Calu3 (cell line): ENCODE measurements at regions not wholly inside any gene's neighbourhood (a gene's known extent, or its start where the extent isn't known, plus 50 kb on each side); places are given as distances from the start of the nearest gene placed in this dataset.

Experiments used
- BruUV-seq: library from RNA; stranded (reverse); fragments of 400-500 nt; replicated peaks from 2 replicates; lab custom pipeline; 2021; lab: Mats Ljungman, UMichigan
- CTCF ChIA-PET: fragments of 300-600 bp; sonication (Branson Sonifier 250); formaldehyde crosslinking; loops from one replicate; lab custom pipeline; 2022; ENCODE audit warnings: antibody characterized with exemption; lab: Charles Lee
- DNase-seq: peaks from one replicate; pipeline ENCODE4 v3.0.0; 2022
- H3K27ac Mint-ChIP-seq: one replicate; pipeline ENCODE4 v1.8.0; 2022; ENCODE audit warnings: mixed read lengths; ENCODE audit not compliant: unreplicated experiment
- H3K27me3 Mint-ChIP-seq: one replicate; pipeline ENCODE4 v1.8.0; 2022; ENCODE audit warnings: mixed read lengths; ENCODE audit not compliant: unreplicated experiment
- H3K36me3 Mint-ChIP-seq: one replicate; pipeline ENCODE4 v1.8.0; 2022; ENCODE audit warnings: mild to moderate bottlenecking, moderate library complexity, mixed read lengths; ENCODE audit not compliant: insufficient read depth, unreplicated experiment
- H3K4me1 Mint-ChIP-seq: one replicate; pipeline ENCODE4 v1.8.0; 2022; ENCODE audit warnings: mild to moderate bottlenecking, low read depth, mixed read lengths; ENCODE audit not compliant: unreplicated experiment
- H3K4me3 Mint-ChIP-seq: one replicate; pipeline ENCODE4 v1.8.0; 2022; ENCODE audit warnings: mild to moderate bottlenecking, low read depth, moderate library complexity, mixed read lengths; ENCODE audit not compliant: unreplicated experiment
- H3K9me3 Mint-ChIP-seq: one replicate; pipeline ENCODE4 v1.8.0; 2022; ENCODE audit warnings: low read depth, mixed read lengths; ENCODE audit not compliant: unreplicated experiment
- intact Hi-C: fragments of 100-400 bp; cut with micrococcal nuclease; formaldehyde crosslinking; loops from one replicate; pipeline ENCODE4 v1.10.0; 2022; ENCODE audit not compliant: unreplicated experiment
- TF ChIP-seq, protein P1 (sequence below): fragments of 200-600 bp; IDR thresholded peaks from one replicate; pipeline ENCODE4 v1.8.0; 2022; ENCODE audit warnings: antibody characterized with exemption; ENCODE audit not compliant: unreplicated experiment

DNA sequence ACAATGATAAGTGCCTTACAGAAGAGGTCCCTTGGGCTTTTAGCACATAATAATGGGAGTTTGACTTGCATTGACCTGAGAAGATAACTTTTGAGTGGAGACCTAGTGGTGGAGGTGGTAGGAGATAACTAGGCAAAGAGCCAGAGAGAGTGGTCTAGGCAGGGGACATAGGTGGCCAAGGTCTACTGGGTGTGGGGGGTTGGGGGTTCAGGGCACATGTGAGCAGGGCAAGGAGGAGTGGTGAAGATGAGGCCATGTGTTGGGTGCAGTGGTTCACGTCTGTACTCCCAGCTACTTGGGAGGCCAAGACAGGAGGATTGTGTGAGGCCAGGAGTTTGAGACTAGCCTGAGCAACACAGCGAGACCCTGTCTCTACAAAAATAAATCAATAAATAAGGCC, 74.3 kb upstream of the CTNNBL1 start:
- no peaks in the 10 kb centered on the region for H3K36me3 Mint-ChIP-seq

DNA sequence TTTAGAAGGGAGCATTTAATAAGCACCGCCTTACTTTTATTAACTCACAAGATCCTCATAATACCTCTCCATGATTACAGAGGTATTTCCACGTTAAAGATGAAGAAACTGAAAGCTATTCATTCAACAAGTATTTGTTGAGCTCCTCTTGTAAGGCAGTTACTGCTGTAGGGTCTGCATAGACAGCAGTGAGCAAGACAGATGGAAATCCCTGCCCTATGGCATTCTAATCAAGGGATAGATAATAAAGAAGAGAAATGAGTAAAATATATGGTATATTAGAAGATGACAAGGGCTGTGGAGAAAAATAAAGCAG, 77.8 kb upstream of the CTNNBL1 start:
- CTCF ChIA-PET: interaction anchor here (0.6 kb wide), 1 partner anchor 469 kb away, joined by 4 read pairs; no protein-coding TSS in a partner anchor
- no peak for DNase-seq
- H3K9me3 Mint-ChIP-seq: no peaks in the 10 kb centered on the region
- no TSS peak for BruUV-seq
- TF ChIP-seq, protein P1, sequence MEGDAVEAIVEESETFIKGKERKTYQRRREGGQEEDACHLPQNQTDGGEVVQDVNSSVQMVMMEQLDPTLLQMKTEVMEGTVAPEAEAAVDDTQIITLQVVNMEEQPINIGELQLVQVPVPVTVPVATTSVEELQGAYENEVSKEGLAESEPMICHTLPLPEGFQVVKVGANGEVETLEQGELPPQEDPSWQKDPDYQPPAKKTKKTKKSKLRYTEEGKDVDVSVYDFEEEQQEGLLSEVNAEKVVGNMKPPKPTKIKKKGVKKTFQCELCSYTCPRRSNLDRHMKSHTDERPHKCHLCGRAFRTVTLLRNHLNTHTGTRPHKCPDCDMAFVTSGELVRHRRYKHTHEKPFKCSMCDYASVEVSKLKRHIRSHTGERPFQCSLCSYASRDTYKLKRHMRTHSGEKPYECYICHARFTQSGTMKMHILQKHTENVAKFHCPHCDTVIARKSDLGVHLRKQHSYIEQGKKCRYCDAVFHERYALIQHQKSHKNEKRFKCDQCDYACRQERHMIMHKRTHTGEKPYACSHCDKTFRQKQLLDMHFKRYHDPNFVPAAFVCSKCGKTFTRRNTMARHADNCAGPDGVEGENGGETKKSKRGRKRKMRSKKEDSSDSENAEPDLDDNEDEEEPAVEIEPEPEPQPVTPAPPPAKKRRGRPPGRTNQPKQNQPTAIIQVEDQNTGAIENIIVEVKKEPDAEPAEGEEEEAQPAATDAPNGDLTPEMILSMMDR: no peak
- no peak overlapping the region for H3K4me3 Mint-ChIP-seq
- H3K36me3 Mint-ChIP-seq: no peaks in the 10 kb centered on the region
- H3K4me1 Mint-ChIP-seq: no peaks in the 10 kb centered on the region
- intact Hi-C loops: no loop called here
- H3K27me3 Mint-ChIP-seq: peaks cover 72% of the 10 kb centered on the region
- H3K27ac Mint-ChIP-seq: no peak overlapping the region

More for the DNA sequence above, 74.3 kb upstream of the CTNNBL1 start:
- Mint-ChIP-seq H3K4me3 (no peak overlapping the region), H3K4me1 (no peaks in the 10 kb centered on the region), H3K9me3 (no peaks in the 10 kb centered on the region), H3K27ac (no peak overlapping the region), H3K27me3 (peaks cover 86% of the 10 kb centered on the region)
- no TSS peak for BruUV-seq
- no peak for DNase-seq
- TF ChIP-seq, protein P1: no peak
- CTCF ChIA-PET: no interaction called here
- intact Hi-C loops: no loop called here

DNA sequence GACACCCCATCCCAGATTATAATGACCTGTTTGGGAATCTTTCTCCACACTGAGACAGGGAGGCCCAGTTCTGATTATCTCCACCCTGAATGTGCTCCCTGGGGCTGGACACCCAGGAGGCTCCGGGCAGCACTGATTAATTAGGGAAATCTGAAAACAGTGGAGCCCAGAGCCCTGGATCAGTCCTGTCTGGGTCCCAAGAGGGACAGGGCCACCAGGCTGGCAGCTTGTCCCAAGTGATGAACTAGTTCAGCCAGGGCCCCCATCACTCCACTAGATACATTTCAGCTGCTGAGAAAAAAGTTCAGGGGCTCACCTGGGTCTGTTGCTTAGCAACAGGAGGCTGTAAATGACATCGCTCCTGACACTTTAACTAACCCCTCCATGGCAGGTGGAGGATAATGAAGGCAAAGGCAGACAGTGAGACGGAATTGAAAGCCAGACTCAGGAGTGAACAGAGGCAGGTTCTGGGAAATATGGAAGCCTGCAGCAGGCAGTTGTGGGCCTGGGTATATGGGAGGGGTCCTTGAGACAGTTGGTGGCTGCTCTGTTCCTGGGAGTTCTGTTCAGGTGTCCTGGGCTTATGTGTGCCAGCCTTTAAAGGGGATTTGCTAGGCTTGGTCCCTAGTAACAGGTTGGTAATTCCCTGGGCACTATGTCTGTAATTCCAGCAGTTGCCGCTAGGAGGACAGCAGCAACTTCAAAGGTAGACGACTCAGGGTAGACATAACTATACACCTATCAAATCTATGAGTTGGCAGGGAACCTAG, 78.3 kb upstream of the CTNNBL1 start:
- Mint-ChIP-seq H3K4me1 (no peaks in the 10 kb centered on the region), H3K4me3 (no peak overlapping the region), H3K36me3 (no peaks in the 10 kb centered on the region), H3K9me3 (no peaks in the 10 kb centered on the region), H3K27ac (no peak overlapping the region), H3K27me3 (peaks cover 72% of the 10 kb centered on the region)
- CTCF ChIA-PET: interaction anchor here (0.6 kb wide), 1 partner anchor 470 kb away, joined by 4 read pairs; no protein-coding TSS in a partner anchor
- no TSS peak for BruUV-seq
- DNase-seq: peak; percentile 37
- TF ChIP-seq, protein P1: peak; percentile 73
- intact Hi-C loops: no loop called here

DNA sequence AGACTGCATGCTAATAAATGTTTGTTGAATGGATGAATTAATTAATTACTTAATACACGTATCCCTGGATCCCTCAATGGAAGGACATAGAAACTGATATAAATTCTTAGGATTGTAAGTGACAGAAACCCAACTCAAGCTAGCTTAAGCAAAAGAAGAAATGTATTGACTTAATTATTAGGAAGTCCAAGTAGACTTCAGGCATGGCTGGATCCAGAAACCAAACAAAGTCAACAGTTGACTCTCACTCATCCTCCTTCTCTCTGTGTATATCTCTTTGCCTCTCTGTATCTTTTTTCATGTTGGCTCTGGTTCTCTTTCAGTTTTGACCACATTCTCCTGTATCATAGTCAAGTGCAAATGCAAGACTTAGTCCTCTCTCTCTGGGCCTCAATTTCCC, 82.0 kb upstream of the CTNNBL1 start:
- TF ChIP-seq, protein P1: no peak
- H3K27me3 Mint-ChIP-seq: peaks cover 62% of the 10 kb centered on the region
- H3K4me1 Mint-ChIP-seq: no peaks in the 10 kb centered on the region
- intact Hi-C loops: no loop called here
- CTCF ChIA-PET: no interaction called here
- DNase-seq: no peak
- H3K27ac Mint-ChIP-seq: no peak overlapping the region
- H3K36me3 Mint-ChIP-seq: no peaks in the 10 kb centered on the region
- no peaks in the 10 kb centered on the region for H3K9me3 Mint-ChIP-seq
- BruUV-seq: no TSS peak
- no peak overlapping the region for H3K4me3 Mint-ChIP-seq
